GM19395 (cell line): ENCODE measurements at regions not wholly inside any gene's neighbourhood (a gene's known extent, or its start where the extent isn't known, plus 50 kb on each side); places are given as distances from the start of the nearest gene placed in this dataset.
"Not testable (repeated sequence)": the region's sequence is repeated elsewhere in the genome, so short reads cannot be mapped to it uniquely, and the experiment has no call there.

Source experiments
- ATAC-seq: cut with Tn5 transposase; IDR thresholded peaks from one replicate; pipeline ENCODE4 v1.9.1; 2021; ENCODE audit warnings: mild to moderate bottlenecking, moderate library complexity; ENCODE audit not compliant: unreplicated experiment

- ATAC-seq = no peak
These were observed 1493.9 kb downstream of the UQCRFS1 start for GRCh38 chr19:27719034-27719433.

DNA sequence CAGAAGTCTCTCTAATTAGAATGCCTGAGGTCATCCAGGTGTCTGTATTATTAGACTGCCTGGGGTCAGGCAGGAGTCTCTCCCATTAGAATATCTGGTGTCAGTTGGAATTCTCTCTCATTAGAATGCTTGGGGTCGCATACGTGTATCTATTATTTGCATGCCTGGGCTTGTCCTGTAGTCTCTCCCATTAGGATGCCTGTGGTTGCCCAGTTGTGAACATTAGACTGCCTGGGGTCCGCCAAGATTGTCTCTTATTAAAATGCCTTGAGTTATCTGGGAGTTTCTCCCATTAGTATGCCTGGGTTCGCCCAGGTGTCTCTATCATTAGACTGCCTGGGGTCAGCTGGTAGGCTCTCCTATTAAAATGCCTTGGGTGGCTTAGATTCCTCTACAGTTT is 1494.7 kb downstream of the UQCRFS1 start:
- no peak for ATAC-seq

- no peak for ATAC-seq
These were observed 1495.1 kb downstream of the UQCRFS1 start for GRCh38 chr19:27717825-27718224.

DNA sequence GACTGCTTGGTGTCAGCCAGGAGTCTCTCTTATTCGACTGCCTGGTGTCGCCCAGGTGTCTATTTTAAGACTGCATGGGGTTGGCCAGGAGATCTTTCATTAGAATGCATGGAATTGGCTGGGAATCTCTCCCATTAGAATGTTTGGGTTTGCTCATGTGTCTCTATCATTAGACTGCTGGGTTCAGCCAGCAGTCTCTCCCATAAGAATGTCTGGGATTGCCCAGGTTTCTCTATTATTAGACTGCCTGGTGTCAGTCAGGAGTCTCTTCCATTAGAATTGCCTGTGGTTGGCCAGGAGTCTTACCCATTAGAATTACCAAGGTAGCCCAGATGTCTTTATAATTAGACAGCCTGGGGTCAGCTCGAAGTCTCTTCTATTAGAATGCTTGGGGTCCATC is 1496.0 kb downstream of the UQCRFS1 start:
- no peak for ATAC-seq

DNA sequence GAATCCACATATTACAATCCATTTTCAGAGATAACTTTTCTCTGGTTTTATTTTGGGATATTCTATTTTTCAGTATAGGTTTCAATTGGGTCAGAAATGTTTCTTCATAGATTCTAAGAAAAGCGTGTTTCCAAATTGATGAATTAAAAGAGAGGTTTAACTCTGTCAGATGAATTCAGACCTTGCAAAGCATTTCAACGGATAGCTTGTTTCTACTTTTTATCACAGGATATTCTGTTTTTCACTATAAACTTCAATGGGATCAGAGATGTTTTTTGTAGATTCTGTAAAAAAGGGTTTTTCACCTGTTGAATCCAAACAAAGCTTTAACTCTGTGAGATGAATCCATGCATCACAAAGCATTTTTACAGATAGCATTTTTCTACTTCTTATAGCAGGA is 1498.1 kb downstream of the UQCRFS1 start:
- no peak for ATAC-seq

GRCh38 chr19:27709496-27709895 is 1503.5 kb downstream of the UQCRFS1 start:
- ATAC-seq = no peak

- ATAC-seq = not testable (repeated sequence)
These were observed 1504.0 kb downstream of the UQCRFS1 start for GRCh38 chr19:27708986-27709385.

DNA sequence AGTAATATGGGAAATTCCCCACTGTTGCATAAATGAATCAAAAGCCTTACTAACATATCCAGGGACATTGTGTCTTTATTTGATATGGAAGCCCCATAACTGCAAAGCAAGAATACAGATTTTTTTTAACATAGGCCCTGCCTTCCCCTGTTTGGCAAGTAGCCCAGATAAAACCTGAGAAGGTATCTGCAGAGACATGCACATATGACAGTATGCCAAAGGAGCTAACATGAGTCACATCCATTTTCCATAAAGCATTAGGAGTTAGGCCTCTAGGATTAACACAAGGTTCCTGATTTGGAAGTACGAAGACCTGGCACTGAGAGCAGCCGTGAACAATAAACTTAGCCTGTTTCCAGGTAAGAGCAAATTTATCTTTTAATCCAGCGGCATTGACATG is 1505.9 kb downstream of the UQCRFS1 start:
- ATAC-seq = not testable (repeated sequence)

- ATAC-seq = no peak
These were observed 1507.1 kb downstream of the UQCRFS1 start for GRCh38 chr19:27705896-27706295.

DNA sequence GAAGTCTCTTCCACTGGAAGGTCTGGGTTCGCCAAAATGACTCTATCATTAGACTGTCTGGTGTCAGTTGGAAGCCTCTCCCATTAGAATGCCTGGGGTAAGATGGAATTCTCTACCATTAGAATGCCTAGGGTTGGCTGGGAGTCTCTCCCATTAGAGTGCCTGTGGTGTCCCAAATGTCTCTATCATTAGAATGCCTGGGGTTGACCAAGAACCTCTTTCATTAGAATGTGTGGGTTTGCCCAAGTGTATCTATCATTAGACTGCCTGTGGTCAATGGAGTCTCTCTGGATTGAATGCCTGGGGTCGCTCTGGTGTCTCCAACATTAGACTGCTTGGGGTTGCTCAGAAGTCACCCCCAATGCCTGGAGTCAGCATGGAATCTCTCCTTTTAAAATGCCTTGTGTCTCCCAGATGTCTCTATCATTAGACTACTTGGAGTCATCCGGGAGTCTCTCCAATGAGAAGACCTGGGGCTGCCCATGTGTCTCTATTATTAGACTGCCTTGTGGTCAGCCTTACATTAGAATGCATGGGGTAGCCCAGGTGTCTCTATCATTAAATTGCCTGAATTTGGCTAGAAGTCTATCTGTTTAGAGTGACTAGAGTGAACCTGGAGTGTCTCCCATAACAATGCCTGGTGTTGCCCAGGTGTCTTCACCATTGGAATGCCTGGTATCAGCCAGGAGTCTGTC is 1518.4 kb downstream of the UQCRFS1 start:
- ATAC-seq = no peak

DNA sequence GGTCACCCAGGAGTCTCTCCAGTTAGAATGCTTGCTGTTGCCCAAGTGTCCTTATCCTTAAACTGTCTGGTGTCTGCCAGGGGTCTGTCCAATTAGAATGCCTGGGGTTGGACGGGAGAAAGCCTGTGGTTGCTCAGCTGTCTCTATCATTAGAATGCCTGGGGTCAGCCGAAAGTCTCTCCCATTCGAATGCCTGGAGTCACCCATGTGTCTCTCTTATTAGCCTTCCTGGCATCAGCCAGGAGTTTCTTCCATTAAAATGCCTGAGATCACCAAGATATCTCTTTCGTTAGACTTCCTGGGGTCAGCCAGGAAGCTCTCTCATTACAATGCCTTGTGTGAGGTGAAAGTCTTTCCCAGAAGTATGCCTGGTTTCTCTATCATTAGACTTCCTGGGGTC is 1521.0 kb downstream of the UQCRFS1 start:
- no peak for ATAC-seq

DNA sequence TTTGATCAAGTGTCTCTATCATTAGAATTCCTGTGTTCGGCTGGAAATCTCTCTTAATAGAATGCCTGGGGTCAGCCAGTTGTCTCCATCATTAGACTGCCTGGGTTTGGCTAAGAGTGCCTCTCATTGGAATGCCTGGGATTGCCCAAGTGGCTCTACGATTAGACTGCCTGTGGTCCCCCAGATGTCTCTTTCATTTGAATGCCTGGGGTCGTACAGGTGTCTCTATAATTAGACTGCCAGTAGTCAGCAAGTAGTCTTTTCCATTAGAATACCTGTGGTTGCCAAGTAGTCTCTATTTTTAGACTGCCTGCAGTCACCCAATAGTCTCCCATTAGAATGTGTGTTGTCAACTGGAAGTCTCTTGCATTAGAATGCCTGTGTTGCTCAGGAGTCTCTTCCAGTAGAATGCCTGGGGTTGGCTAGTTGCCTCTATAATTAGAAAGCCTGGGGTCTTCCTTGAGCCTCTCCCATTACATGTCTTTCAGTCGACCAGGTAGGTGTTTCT is 1523.2 kb downstream of the UQCRFS1 start:
- ATAC-seq = no peak

GRCh38 chr19:27684293-27684692 is 1528.7 kb downstream of the UQCRFS1 start:
- no peak for ATAC-seq

DNA sequence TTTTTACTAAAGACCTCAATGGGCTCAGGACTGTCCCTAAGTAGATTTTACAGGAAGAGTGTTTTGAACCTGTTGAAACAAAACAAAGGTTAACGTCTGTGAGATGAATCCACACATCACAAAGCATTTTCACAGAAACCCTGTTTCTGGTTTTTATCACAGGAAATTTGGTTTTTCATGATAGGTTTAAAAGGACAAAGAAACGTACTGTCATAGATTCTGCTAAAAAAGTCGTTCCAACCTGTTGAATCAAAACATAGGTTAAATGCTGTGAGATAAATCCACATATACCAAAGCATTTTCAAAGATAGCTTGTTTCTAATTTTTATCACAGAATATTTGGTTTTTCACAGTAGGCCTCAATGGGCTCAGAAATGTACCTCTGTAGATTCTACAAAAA is 1531.0 kb downstream of the UQCRFS1 start:
- no peak for ATAC-seq

GRCh38 chr19:27679905-27680304 is 1533.0 kb downstream of the UQCRFS1 start:
- no peak for ATAC-seq

GRCh38 chr19:27679399-27679798 is 1533.6 kb downstream of the UQCRFS1 start:
- ATAC-seq = no peak

DNA sequence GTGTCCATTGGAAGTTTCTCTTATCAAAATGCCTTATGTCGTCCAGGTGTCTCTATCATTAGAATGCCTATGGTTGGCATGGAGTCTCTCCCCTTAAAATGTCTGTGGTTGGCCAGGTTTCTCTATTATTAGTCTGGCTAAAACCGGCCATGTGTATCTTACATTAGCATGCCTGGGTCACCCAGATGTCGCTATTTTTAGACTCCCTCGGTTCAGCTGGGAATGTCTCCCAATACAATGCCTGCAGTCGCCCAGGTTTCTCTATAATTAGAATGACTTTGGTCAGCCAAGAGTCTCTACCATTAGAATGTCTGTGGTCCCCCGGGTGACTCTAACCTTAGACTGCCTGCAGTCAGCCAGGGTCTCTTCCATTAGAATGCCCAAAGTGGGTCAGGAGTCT is 1536.1 kb downstream of the UQCRFS1 start:
- ATAC-seq = no peak

DNA sequence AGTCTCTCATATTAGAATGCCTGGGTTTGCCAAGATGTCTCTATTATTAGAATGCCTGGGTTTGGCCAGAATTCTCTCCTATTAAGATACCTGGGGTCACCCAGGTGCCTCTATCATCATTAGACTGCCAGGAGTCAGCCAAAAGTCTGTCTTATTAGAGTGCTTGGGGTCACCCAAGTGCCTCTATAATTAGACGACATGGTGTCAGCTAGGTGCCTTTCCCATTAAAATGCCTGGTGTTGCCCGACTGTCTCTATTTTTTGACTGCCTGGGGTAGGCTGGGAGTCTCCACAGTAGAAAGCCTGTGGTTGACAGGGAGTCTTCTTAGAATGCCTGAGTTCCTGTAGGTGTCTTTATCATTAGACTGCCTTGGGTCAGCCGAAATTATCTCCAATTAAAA is 1536.6 kb downstream of the UQCRFS1 start:
- ATAC-seq = no peak

- ATAC-seq = no peak
These were observed 1537.2 kb downstream of the UQCRFS1 start for GRCh38 chr19:27675771-27676170.

GRCh38 chr19:27674701-27675100 is 1538.2 kb downstream of the UQCRFS1 start:
- no peak for ATAC-seq

GRCh38 chr19:27673986-27674385 is 1539.0 kb downstream of the UQCRFS1 start:
- ATAC-seq = no peak

GRCh38 chr19:27672309-27673047 is 1540.5 kb downstream of the UQCRFS1 start:
- ATAC-seq = no peak
